ENCODE measurements at regions not wholly inside any gene's neighbourhood (a gene's known extent, or its start where the extent isn't known, plus 50 kb on each side); places are given as distances from the start of the nearest gene placed in this dataset.

DNA sequence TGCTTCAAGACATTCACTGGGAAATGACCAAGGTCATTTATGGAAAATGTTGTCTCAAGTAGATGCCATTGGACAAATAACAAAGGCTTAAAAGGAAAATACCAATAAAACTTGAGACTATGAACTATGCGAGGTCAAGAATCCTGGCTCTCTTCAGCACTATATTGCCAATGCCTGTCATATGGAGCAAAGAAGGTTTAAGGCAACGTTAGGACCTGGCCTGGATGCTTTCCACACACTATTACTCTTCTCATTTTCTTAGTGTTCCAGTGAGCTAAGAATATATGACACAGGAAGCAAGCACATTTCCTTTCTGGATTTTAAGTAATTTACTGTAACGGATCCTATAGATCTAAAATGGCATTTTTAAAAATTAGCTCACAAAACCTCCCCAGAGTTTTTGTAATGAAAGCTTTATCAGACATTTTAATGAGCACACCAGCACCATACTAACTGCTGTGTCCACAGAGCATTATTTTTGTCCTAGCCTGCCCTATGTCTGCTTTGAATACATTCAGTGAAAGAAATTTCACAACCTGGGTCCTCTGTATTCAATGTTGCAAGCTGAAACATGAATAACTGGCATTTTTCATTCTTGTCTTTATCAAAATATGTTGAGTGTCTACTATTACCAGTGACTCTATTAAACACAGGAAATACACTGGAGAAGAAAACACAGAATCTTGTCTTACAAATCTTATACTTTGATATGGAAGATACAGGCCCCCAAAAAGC, 315.6 kb downstream of the CETN3 start:
- TF ChIP-seq, protein P1, sequence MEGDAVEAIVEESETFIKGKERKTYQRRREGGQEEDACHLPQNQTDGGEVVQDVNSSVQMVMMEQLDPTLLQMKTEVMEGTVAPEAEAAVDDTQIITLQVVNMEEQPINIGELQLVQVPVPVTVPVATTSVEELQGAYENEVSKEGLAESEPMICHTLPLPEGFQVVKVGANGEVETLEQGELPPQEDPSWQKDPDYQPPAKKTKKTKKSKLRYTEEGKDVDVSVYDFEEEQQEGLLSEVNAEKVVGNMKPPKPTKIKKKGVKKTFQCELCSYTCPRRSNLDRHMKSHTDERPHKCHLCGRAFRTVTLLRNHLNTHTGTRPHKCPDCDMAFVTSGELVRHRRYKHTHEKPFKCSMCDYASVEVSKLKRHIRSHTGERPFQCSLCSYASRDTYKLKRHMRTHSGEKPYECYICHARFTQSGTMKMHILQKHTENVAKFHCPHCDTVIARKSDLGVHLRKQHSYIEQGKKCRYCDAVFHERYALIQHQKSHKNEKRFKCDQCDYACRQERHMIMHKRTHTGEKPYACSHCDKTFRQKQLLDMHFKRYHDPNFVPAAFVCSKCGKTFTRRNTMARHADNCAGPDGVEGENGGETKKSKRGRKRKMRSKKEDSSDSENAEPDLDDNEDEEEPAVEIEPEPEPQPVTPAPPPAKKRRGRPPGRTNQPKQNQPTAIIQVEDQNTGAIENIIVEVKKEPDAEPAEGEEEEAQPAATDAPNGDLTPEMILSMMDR (IDR thresholded peaks at IDR 0.05) = no peak
- TF ChIP-seq POLR2A (IDR thresholded peaks at IDR 0.05) = no peak
